IMR-90 (cell line): ENCODE measurements at regions not wholly inside any gene's neighbourhood (a gene's known extent, or its start where the extent isn't known, plus 50 kb on each side); places are given as distances from the start of the nearest gene placed in this dataset.

Source experiments
- ATAC-seq: fragments of 200-7000 bp; cut with Tn5 transposase; 2 replicates; pipeline ENCODE4 v1.9.1; 2020; ENCODE audit warnings: low read depth, mild to moderate bottlenecking, moderate library complexity
- BruUV-seq: library from RNA; stranded (reverse); fragments of 400-500 nt; replicated peaks from 2 replicates; lab custom pipeline; 2021; lab: Mats Ljungman, UMichigan
- CTCF ChIA-PET: fragments of 300-600 bp; formaldehyde crosslinking; extraction: SDS; loops from one replicate; lab custom pipeline; 2021; ENCODE audit warnings: antibody characterized with exemption; lab: Yijun Ruan, JAX
- POLR2A ChIA-PET: fragments of 300-600 bp; sonication (Branson Sonifier 250); formaldehyde crosslinking; loops from one replicate; lab custom pipeline; 2022; ENCODE audit warnings: antibody characterized with exemption; ENCODE audit not compliant: unreplicated experiment; lab: Charles Lee
- DNase-seq: peaks from one replicate; pipeline ENCODE4 v3.0.0; 2013
- H2AFZ ChIP-seq: replicated peaks from 2 replicates; pipeline ENCODE3; 2013; ENCODE audit warnings: low read length, mild to moderate bottlenecking; ENCODE audit not compliant: poor library complexity
- H2AK5ac ChIP-seq: 2 replicates; pipeline ENCODE4 v1.6.1; 2013; ENCODE audit warnings: low read depth, low read length, inconsistent platforms
- H2AK9ac ChIP-seq: replicated peaks from 2 replicates; pipeline ENCODE3; 2013; ENCODE audit warnings: mild to moderate bottlenecking, low read depth, low read length, moderate library complexity; ENCODE audit not compliant: poor library complexity
- H2BK120ac ChIP-seq: 2 replicates; pipeline ENCODE4 v1.6.1; 2013; ENCODE audit warnings: low read depth, low read length, inconsistent platforms
- H2BK15ac ChIP-seq: 3 replicates; pipeline ENCODE4 v1.6.1; 2013; ENCODE audit warnings: low read depth, low read length, inconsistent platforms
- H2BK20ac ChIP-seq: 2 replicates; pipeline ENCODE4 v1.6.1; 2013; ENCODE audit warnings: low read depth, mild to moderate bottlenecking, inconsistent platforms, low read length, moderate library complexity
- H2BK5ac ChIP-seq: 2 replicates; pipeline ENCODE4 v1.6.1; 2013; ENCODE audit warnings: mild to moderate bottlenecking, low read depth, low read length, inconsistent platforms; ENCODE audit not compliant: poor library complexity, severe bottlenecking
- H3K14ac ChIP-seq: replicated peaks from 2 replicates; pipeline ENCODE4 v1.6.1; 2013; ENCODE audit warnings: low read depth, low read length, inconsistent platforms
- H3K18ac ChIP-seq: 2 replicates; pipeline ENCODE4 v1.6.1; 2013; ENCODE audit warnings: low read depth, low read length, control low read depth
- H3K23ac ChIP-seq: 2 replicates; pipeline ENCODE4 v1.6.1; 2013; ENCODE audit warnings: low read depth, low read length, inconsistent platforms
- H3K27ac ChIP-seq: 2 replicates; pipeline ENCODE4 v1.5.1; 2013; ENCODE audit warnings: mild to moderate bottlenecking, control low read depth, low read length; ENCODE audit not compliant: insufficient read depth
- H3K27me3 ChIP-seq: 2 replicates; pipeline ENCODE4 v1.6.1; 2013; ENCODE audit warnings: low read length; ENCODE audit not compliant: control insufficient read depth, insufficient read depth
- H3K36me3 ChIP-seq: 2 replicates; pipeline ENCODE4 v1.6.1; 2013; ENCODE audit warnings: low read length, mixed read lengths; ENCODE audit not compliant: control insufficient read depth, insufficient read depth
- H3K4ac ChIP-seq: 2 replicates; pipeline ENCODE4 v1.6.1; 2013; ENCODE audit warnings: low read depth, low read length, inconsistent platforms
- H3K4me1 ChIP-seq: 2 replicates; pipeline ENCODE4 v1.6.1; 2013; ENCODE audit warnings: low read length, mixed read lengths; ENCODE audit not compliant: control insufficient read depth, insufficient read depth
- H3K4me2 ChIP-seq: 2 replicates; pipeline ENCODE4 v1.6.1; 2013; ENCODE audit warnings: low read depth, mild to moderate bottlenecking, control low read depth, low read length, moderate library complexity
- H3K4me3 ChIP-seq: 2 replicates; pipeline ENCODE4 v1.5.1; 2013; ENCODE audit warnings: low read depth, mild to moderate bottlenecking, control low read depth, low read length, moderate library complexity; ENCODE audit not compliant: insufficient read depth
- H3K56ac ChIP-seq: 2 replicates; pipeline ENCODE4 v1.6.1; 2013; ENCODE audit warnings: low read length, inconsistent platforms; ENCODE audit not compliant: insufficient read depth; ENCODE audit errors: extremely low read depth
- H3K79me1 ChIP-seq, 2 experiments: 2 replicates each; pipeline ENCODE4 v1.6.1; 2013; ENCODE audit warnings: low read length in 2 of 2, inconsistent platforms in 1 of 2, low read depth in 1 of 2
- H3K9ac ChIP-seq: 2 replicates; pipeline ENCODE4 v1.6.1; 2013; ENCODE audit warnings: low read depth, low read length, control low read depth
- H3K9me1 ChIP-seq: 2 replicates; pipeline ENCODE4 v1.6.1; 2013; ENCODE audit warnings: low read length, inconsistent platforms; ENCODE audit not compliant: insufficient read depth
- H3K9me3 ChIP-seq: 2 replicates; pipeline ENCODE4 v1.6.1; 2013; ENCODE audit warnings: low read length; ENCODE audit not compliant: control insufficient read depth, insufficient read depth
- H4K20me1 ChIP-seq: 2 replicates; pipeline ENCODE4 v1.6.1; 2013; ENCODE audit warnings: low read length, inconsistent platforms; ENCODE audit not compliant: insufficient read depth
- H4K5ac ChIP-seq: 2 replicates; pipeline ENCODE4 v1.6.1; 2013; ENCODE audit warnings: mild to moderate bottlenecking, low read depth, low read length, control low read depth
- H4K8ac ChIP-seq, 2 experiments: 2 replicates each; pipeline ENCODE4 v1.6.1; 2013; ENCODE audit warnings: low read depth in 2 of 2, low read length in 2 of 2, control low read depth in 1 of 2, inconsistent platforms in 1 of 2
- H4K91ac ChIP-seq: 2 replicates; pipeline ENCODE4 v1.6.1; 2013; ENCODE audit warnings: low read depth, low read length, inconsistent platforms; ENCODE audit not compliant: insufficient read depth
- CEBPB ChIP-seq: IDR thresholded peaks from 2 replicates; pipeline ENCODE4 v1.6.1; 2012; ENCODE audit warnings: low read depth, low read length, improper control_type of control experiment
- CHD1 ChIP-seq: IDR thresholded peaks from 2 replicates; pipeline ENCODE4 v1.6.1; 2012; ENCODE audit warnings: low read depth, low read length, improper control_type of control experiment
- CTCF ChIP-seq: conservative IDR thresholded peaks from 2 replicates; pipeline ENCODE4 v1.5.1; 2012; ENCODE audit warnings: mild to moderate bottlenecking, low read depth, low read length, improper control_type of control experiment
- ELK1 ChIP-seq: fragments of 150-350 bp; IDR thresholded peaks from 2 replicates; pipeline ENCODE4 v1.6.1; 2016; ENCODE audit warnings: low read depth, mild to moderate bottlenecking, low read length, moderate library complexity, borderline replicate concordance
- FOS ChIP-seq: fragments of 150-350 bp; IDR thresholded peaks from 2 replicates; pipeline ENCODE4 v1.6.1; 2016; ENCODE audit warnings: low read depth, low read length
- MAFK ChIP-seq: IDR thresholded peaks from 2 replicates; pipeline ENCODE4 v1.6.1; 2012; ENCODE audit warnings: low read depth, low read length, improper control_type of control experiment
- MAZ ChIP-seq: IDR thresholded peaks from 2 replicates; pipeline ENCODE4 v1.6.1; 2012; ENCODE audit warnings: low read depth, mild to moderate bottlenecking, low read length, improper control_type of control experiment, moderate library complexity, borderline replicate concordance
- MXI1 ChIP-seq: IDR thresholded peaks from 2 replicates; pipeline ENCODE4 v1.6.1; 2012; ENCODE audit warnings: low read depth, mild to moderate bottlenecking, low read length, moderate library complexity, borderline replicate concordance
- NFE2L2 ChIP-seq: fragments of 150-350 bp; IDR thresholded peaks from 2 replicates; pipeline ENCODE4 v1.6.1; 2016; ENCODE audit warnings: low read depth, mild to moderate bottlenecking, low read length
- POLR2A ChIP-seq: IDR thresholded peaks from 2 replicates; pipeline ENCODE4 v1.6.1; 2012; ENCODE audit warnings: mild to moderate bottlenecking, low read depth, low read length
- RAD21 ChIP-seq: IDR thresholded peaks from 2 replicates; pipeline ENCODE4 v1.6.1; 2012; ENCODE audit warnings: low read length, improper control_type of control experiment
- RCOR1 ChIP-seq: IDR thresholded peaks from 2 replicates; pipeline ENCODE4 v1.6.1; 2012; ENCODE audit warnings: mild to moderate bottlenecking, low read length, improper control_type of control experiment; ENCODE audit not compliant: insufficient replicate concordance
- RFX5 ChIP-seq: IDR thresholded peaks from 2 replicates; pipeline ENCODE4 v1.8.0; 2012; ENCODE audit warnings: low read depth, mild to moderate bottlenecking, low read length, moderate library complexity
- SMC3 ChIP-seq: fragments of 150-350 bp; IDR thresholded peaks from 2 replicates; pipeline ENCODE4 v1.6.1; 2016; ENCODE audit warnings: low read depth, mild to moderate bottlenecking, antibody characterized with exemption, low read length, moderate library complexity
- WGBS, 2 experiments: methylation state at CpG; one replicate each; pipeline versions ENCODE4 v1.1.5 to v1.1.7; 2013; ENCODE audit warnings: missing lambda C conversion rate in 2 of 2; ENCODE audit not compliant: insufficient read length in 1 of 2; ENCODE audit errors: extremely low coverage in 2 of 2; 5-methylcytosine and 5-hydroxymethylcytosine counted together
- dilution Hi-C: fragments of 300-500 bp; cut with HindIII; formaldehyde crosslinking; loops from one replicate; pipeline ENCODE4 v1.14.3; 2018; ENCODE audit warnings: low sequenced_read_pairs; ENCODE audit not compliant: unreplicated experiment
- in situ Hi-C: fragments of 300-500 bp; cut with MboI; formaldehyde crosslinking; loops from 3 replicates; pipeline ENCODE4 v1.14.3; 2019; ENCODE audit warnings: low sequenced_read_pairs, inconsistent platforms, mixed read lengths
- intact Hi-C: fragments of 100-400 bp; cut with micrococcal nuclease; formaldehyde crosslinking; loops from 2 replicates; pipeline ENCODE4 v1.10.0; 2022

- Histone ChIP-seq H4K20me1 (no peaks in the 10 kb centered on the region), H3K56ac (no peak overlapping the region), H3K4me2 (no peak overlapping the region), H3K14ac (no peak overlapping the region), H3K27ac (no peak overlapping the region), H2BK15ac (no peak overlapping the region), H2AK9ac (no peak overlapping the region), H2BK20ac (no peak overlapping the region), H2BK120ac (no peak overlapping the region), H3K27me3 (no peaks in the 10 kb centered on the region), H4K91ac (no peak overlapping the region), H3K4me1 (no peaks in the 10 kb centered on the region), H3K18ac (no peak overlapping the region), H2BK5ac (no peak overlapping the region), H3K9ac (no peak overlapping the region), H3K23ac (no peak overlapping the region), H4K5ac (no peak overlapping the region), H3K9me1 (no peaks in the 10 kb centered on the region), H2AK5ac (no peak overlapping the region), H4K8ac (no peak overlapping the region), H2AFZ (no peak overlapping the region), H3K79me1 (no peaks in the 10 kb centered on the region), H3K4ac (no peak overlapping the region), H3K9me3 (0 out of 2 replicates have a peak, but pooled peaks cover 3% of the 10 kb centered on the region), H3K4me3 (no peak overlapping the region), H3K36me3 (no peaks in the 10 kb centered on the region)
- in situ Hi-C loops (no loop called here), dilution Hi-C loops (no loop called here), intact Hi-C loops (no loop called here)
- TF ChIP-seq FOS (no peak), NFE2L2 (no peak), CHD1 (no peak), RAD21 (no peak), CTCF (no peak), CEBPB (no peak), MAZ (no peak), RCOR1 (no peak), RFX5 (no peak), SMC3 (no peak), MAFK (no peak), POLR2A (no peak), MXI1 (no peak), ELK1 (no peak)
- DNase-seq (no peak), ATAC-seq (no peak)
- no CpG with 5 or more reads among the region's 1 CpG for WGBS, 2 experiments
- CTCF ChIA-PET, result no interaction called here
- POLR2A ChIA-PET, result no interaction called here
- BruUV-seq, result no TSS peak
Measured at GRCh38 chr18:52093171-52093570, 246.8 kb upstream of the DCC start.
